GM21367 (cell line): ENCODE measurements at regions not wholly inside any gene's neighbourhood (a gene's known extent, or its start where the extent isn't known, plus 50 kb on each side); places are given as distances from the start of the nearest gene placed in this dataset.

Source experiments
- ATAC-seq: cut with Tn5 transposase; IDR thresholded peaks from one replicate; pipeline ENCODE4 v1.9.1; 2021; ENCODE audit not compliant: unreplicated experiment

DNA sequence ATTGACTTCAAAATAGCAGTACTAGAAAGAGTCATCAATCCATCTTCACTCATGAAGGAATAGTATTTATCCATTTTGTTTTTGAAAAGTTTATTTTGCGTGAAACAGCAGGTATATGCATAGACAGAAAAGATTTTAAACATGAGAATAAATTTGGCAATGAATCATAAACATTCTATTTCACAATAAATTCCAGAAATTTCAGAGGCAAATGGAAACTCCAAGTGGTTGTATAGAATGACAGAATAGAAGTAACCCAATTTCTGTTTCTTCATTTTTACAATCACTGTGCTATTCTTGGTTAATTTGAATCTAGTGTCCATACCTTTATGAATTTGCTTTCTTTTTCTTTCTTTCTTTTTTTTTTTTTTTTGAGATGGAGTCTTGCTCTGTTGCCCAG is 173.0 kb upstream of the ECI2 start:
- no peak for ATAC-seq

DNA sequence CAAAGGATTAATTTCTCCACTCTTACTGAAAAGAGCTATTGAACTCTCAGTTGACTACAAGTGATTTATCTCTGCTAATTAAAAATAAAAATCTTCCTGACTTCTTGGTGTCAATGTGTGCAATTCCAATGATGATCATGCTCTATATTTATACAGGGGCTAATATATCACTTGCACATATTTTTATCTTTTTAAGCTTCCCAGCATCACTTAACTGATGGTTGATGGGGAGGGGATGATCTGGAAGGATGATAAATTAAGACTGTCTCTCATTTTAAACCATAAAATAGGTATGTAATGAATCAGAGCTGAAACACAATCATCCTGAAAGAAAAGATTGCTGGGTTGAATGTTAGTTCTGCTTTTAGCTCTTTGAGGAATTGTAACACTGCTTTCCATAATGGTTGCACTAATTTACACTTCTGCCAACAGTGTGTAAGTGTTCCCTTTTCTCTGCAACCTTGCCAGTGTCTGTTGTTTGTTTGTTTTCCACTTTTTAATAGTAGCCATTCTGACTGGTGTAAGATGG is 169.6 kb upstream of the ECI2 start:
- no peak for ATAC-seq

- ATAC-seq: no peak
Measured at GRCh38 chr6:4303638-4304037, 168.3 kb upstream of the ECI2 start.

- no peak for ATAC-seq
Measured at GRCh38 chr6:4302524-4302923, 167.1 kb upstream of the ECI2 start.

GRCh38 chr6:4301871-4302270 is 166.5 kb upstream of the ECI2 start:
- ATAC-seq: no peak

- ATAC-seq: no peak
Measured at GRCh38 chr6:4300917-4301316, 165.5 kb upstream of the ECI2 start.

DNA sequence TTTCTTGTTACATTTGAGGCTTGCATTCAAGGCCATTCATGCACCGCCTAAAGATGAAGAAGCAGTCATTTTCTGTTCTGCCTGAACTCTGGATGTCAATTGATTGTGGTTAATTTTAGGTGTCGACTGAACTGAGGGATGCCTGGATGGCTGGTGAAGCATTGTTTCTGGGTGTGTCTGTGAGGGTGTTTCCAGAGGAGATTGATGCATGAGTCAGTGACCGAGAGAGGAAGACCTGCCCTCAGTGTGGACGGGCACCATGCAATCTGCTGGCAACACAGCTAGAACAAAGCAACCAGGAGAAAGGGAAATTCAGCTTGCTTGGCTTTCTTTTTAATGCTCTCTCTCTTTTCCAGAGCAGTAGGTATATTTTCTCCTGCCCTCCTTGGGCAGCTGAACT is 164.1 kb upstream of the ECI2 start:
- no peak for ATAC-seq

- ATAC-seq: no peak
Measured at GRCh38 chr6:4297348-4297747, 162.0 kb upstream of the ECI2 start.

DNA sequence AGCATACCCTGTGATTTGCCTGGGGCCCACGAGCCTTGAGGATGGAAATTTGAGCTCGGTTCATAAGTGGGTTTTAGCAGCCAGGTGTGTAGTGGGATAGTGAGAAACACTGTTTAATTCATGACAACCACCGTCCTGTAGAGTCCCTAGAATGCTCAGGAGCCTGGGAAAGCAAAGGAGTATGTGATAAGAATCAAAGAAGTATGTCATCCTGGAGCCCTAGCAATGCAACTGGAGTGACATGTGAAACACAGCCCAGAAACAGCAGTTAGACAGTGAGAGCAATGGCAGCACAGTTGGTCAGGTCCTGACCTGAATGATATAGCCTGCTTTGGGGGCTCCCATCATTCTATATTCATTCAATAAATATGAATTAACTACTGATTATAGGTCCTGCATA is 161.2 kb upstream of the ECI2 start:
- ATAC-seq: no peak

DNA sequence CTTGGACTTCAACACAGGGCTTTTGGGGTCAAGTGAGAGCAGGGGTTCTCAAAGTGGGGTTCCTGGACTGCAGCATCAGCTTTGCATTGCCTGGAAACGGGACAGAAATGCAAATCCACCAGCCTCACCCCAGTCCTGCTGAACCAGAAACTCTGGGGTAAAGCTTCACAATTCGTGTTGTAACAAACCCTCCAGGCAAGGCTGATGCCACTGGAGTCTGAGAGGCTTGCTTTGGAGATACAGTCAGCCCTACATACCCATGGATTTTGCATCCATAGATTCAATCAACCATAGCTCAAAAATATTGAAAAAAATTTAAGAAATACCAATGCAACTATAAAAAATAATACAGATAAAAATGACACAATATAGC is 160.4 kb upstream of the ECI2 start:
- ATAC-seq: no peak

DNA sequence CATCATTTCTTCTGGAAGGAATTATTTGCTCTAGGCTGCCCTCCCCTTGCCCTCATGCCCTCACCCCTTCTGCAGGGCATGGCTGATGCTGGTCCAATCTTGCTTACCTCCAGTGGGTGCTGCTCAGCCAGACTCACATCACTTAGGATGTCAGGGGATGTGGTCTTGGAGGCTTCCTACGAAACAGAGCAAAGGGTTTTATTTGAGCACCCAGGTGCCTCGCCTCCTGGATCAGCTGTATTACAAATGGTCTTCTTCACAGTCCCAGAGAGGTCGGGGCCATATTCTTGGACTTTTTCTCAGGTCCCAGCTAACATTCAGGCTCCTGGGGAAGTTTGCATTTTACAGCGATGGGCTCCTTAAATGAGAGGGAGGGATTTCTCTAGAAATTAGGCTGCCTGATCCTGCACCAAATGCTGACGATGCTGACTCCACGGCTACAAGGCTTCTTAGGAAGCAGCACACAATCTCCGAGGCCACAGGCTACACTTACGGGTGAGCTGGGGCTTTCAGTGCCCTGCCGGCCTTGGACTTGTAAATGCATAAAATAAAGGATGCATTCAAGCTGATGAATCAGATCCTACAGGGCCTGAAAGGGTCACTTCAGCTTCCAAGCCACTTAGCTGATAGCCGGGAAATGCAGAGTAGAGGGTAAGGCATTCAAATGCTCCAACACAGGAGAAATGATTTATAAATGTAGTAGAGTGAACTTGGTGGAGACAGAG is 159.8 kb upstream of the ECI2 start:
- no peak for ATAC-seq

GRCh38 chr6:4294636-4295035 is 159.3 kb upstream of the ECI2 start:
- ATAC-seq: no peak

DNA sequence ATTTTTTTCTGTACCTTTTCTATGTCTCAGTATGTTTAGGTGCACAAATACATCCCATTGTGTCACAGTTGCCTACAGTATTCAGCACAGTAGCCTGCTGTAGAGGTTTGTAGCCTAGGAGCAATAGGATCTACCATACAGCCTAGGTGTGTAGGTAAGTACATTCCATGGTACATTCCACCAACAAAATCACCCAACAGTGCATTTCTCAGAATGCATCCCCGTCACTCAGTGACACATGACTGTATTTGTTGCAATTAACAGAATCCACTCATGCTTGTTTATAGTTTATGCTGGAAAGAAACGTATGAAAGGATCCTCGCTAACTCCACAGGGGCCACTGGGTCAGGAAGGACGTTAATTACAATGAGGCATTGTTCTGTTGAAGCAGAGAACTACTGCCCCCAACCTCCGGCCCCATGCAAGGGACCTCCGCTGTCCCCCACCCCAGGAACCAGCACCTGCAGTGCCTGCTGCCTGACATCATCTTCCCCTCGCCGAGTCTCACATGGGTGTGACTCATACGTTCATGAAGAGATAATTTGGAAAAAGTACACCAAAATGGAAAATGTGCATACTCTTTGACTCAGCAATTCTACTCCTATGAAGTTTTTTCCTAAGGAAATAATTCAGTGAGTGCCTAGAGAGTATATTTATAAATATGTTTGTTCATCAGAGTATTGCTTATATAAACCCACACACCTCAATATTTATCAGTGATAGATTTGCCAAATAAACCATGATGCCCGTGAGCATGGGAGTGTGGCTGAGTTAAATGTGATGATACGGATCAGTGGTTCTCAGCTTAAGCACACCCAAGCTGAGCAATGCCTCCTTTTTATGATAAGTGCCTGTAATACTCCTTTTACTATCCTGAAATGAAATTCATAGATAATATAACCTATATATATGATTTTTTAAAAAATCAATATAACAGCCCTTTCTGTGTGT is 156.4 kb upstream of the ECI2 start:
- ATAC-seq: no peak

- no peak for ATAC-seq
Measured at GRCh38 chr6:4289770-4290320, 154.5 kb upstream of the ECI2 start.

DNA sequence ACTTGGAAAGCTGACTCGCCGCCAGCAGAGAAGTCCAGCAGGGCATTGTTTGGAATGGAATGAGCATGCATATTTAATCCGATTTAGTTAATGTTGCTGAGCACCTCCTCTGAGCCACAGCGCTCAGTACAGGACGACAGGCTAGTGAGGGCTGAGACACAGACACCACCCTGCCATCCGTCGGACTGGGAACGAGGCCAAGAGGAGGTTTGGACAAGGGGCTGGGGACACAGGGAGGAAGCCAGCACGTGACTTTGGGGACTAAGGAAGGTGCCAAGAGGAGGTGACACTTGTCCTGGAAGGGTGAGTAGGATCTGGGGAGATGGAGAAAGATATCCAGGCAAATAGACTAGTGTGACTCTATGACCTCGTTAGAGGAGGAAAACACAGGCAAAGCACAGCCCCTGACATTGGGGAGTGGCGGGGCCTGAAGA is 152.5 kb upstream of the ECI2 start:
- no peak for ATAC-seq

- no peak for ATAC-seq
Measured at GRCh38 chr6:4287372-4287771, 152.0 kb upstream of the ECI2 start.

- ATAC-seq: no peak
Measured at GRCh38 chr6:4282926-4283325, 147.6 kb upstream of the ECI2 start.

- peak; percentile 89 for ATAC-seq
Measured at GRCh38 chr6:4281341-4282293, 146.2 kb upstream of the ECI2 start.

DNA sequence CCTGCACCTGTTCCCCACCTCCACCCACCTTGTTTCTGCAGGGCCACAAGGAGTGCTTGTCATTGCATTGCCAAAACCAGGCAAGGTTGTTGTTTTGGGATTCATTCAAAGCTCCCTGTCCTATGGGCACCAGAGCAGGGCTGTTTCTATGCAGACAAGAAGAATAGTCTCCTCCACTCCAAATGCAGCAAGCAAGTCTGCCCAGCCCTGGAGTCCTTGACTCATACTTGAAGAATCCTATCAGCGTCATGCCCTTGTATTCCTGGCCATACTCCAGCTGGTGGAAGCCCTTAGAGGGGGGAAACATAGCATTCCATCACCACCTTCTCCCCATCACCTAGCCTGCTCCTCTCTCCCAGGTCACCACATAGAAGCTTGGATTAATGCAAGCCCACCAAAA is 145.3 kb upstream of the ECI2 start:
- ATAC-seq: no peak

- ATAC-seq: no peak
Measured at GRCh38 chr6:4280031-4280430, 144.7 kb upstream of the ECI2 start.
